GM12891 (cell line): ENCODE measurements at regions not wholly inside any gene's neighbourhood (a gene's known extent, or its start where the extent isn't known, plus 50 kb on each side); places are given as distances from the start of the nearest gene placed in this dataset.

Experiments
- PAX5 ChIP-seq: IDR thresholded peaks from 2 replicates; pipeline ENCODE4 v1.6.1; 2011; ENCODE audit warnings: low read length, moderate library complexity, mild to moderate bottlenecking; ENCODE audit not compliant: insufficient read depth, severe bottlenecking
- POLR2A ChIP-seq: IDR thresholded peaks from 2 replicates; pipeline ENCODE4 v1.6.1; 2011; ENCODE audit warnings: low read depth, low read length, control low read depth
- POLR2AphosphoS5 ChIP-seq: IDR thresholded peaks from 2 replicates; pipeline ENCODE4 v1.6.1; 2011; ENCODE audit warnings: low read depth, low read length, control low read depth
- POU2F2 ChIP-seq: IDR thresholded peaks from 2 replicates; pipeline ENCODE4 v1.6.1; 2011; ENCODE audit warnings: low read depth, mild to moderate bottlenecking, control low read depth, low read length, moderate library complexity
- SPI1 ChIP-seq: IDR thresholded peaks from 2 replicates; pipeline ENCODE4 v1.6.1; 2011; ENCODE audit warnings: low read depth, low read length, control low read depth
- TAF1 ChIP-seq: IDR thresholded peaks from 2 replicates; pipeline ENCODE4 v1.6.1; 2011; ENCODE audit warnings: low read depth, low read length, control low read depth

GRCh38 chr3:124147946-124148345 lies 156.0 kb upstream of the ROPN1 start:
- TF ChIP-seq TAF1 (no peak), POLR2A (no peak), POLR2AphosphoS5 (no peak), PAX5 (no peak), POU2F2 (no peak), SPI1 (no peak)
